Inflammatory macrophage (primary cell): ENCODE measurements at regions not wholly inside any gene's neighbourhood (a gene's known extent, or its start where the extent isn't known, plus 50 kb on each side); places are given as distances from the start of the nearest gene placed in this dataset.
"Not testable (repeated sequence)": the region's sequence is repeated elsewhere in the genome, so short reads cannot be mapped to it uniquely, and the experiment has no call there.

Experiments
- DNase-seq, 2 donors: peaks; one replicate each; pipeline ENCODE4 v3.0.0-alpha.2; 2020 to 2022

DNA sequence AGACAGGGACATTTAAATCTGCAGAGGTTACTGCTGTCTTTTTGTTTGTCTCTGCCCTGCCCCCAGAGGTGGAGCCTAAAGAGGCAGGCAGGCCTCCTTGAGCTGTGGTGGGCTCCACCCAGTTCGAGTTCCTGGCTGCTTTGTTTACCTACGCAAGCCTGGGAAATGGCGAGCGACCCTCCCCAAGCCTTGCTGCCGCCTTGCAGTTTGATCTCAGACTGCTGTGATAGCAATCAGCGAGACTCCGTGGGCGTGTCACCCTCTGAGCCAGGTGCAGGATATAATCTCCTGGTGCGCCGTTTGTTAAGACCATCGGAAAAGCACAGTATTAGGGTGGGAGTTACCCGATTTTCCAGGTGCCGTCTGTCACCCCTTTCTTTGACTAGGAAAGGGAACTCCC, 93.3 kb downstream of the ANKRD30BL start:
- DNase-seq = not testable (repeated sequence)

DNA sequence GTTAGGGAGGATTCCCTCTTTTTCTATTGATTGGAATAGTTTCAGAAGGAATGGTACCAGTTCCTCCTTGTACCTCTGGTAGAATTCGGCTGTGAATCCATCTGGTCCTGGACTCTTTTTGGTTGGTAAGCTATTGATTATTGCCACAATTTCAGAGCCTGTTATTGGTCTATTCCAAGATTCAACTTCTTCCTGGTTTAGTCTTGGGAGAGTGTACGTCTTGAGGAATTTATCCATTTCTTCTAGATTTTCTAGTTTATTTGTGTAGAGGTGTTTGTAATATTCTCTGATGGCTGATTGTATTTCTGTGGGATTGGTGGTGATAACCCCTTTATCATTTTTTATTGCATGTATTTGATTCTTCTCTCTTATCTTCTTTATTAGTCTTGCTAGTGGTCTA, 96.4 kb downstream of the ANKRD30BL start:
- not testable (repeated sequence) for DNase-seq

DNA sequence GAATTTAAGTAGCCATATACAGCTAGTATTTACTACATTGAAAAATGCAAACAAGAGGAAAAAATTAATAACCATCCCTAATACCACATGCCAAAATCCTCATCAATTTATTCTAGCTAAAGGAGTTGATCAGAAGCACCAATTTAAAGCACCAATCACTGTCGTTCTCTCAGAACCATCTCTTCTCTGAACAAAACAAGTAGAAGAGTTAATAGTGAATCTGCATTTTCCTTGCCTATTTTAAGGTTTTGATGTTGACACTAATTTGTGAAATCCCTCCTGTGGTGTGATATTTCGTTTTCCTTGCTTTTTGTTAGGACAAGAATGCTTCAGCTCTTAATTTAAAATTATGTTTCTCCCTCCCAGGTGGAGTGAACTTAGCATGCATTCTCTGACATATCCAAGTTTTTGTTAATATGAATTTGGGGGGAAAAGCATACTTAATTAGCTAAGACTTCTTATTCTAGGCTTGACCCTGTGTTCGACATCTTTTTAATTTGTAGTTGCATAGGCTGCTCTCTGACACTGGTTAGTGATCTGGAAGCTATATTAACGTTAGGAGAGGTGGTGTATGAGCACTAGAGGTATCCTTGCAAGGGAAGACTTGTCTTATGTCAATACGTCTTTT, 122.0 kb downstream of the ANKRD30BL start:
- DNase-seq = not testable (repeated sequence)

DNA sequence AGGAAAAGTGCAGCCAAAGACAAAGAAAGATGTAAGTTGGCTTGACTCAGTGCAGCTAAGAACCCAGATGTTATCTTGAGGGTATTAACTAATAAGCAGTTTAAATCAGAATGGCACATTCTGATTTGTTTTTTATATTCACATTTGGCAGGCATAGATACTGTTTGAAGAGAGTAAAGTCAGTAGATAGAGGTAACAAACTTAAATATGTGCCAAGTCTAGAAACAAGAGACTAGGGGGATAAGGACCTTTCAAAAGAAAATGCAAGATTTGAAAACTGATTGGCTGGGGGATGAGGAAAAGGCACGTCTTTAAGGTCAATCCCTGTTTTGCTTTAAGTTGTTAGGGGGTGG, 122.9 kb downstream of the ANKRD30BL start:
- not testable (repeated sequence) for DNase-seq

DNA sequence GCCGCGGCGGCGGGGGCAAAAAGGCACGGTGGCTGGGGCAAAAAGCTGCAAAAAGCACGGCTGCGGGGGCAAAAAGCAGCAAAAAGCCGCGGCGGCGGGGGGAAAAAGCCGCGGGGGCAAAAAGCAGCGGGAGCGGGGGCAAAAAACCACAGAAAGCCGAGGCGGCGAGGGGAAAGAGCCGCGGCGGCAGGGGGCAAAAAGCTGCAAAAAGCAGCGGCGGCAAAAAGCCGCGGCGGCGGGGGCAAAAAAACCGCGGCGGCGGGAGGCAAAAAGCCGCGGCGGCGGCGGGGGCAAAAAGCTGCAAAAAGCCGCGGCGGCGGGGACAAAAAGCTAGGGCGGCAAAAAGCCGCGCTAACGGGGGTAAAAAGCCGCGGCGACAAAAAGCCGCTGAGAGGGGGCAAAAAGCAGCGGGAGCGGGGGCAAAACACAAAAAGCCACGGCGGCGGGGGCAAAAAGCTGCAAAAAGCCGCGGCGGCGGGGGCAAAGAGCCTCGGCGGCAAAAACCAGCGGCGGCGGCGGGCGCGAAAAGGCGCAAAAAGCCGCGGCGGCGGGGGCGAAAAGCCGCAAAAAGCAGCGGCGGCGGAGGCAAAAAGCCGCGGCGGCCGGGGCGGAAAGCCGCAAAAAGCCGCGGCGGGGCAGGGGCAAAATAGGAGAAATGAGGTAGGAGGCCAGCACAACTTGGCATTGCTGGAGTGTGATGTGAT, 123.4 kb downstream of the ANKRD30BL start:
- DNase-seq = no peak

DNA sequence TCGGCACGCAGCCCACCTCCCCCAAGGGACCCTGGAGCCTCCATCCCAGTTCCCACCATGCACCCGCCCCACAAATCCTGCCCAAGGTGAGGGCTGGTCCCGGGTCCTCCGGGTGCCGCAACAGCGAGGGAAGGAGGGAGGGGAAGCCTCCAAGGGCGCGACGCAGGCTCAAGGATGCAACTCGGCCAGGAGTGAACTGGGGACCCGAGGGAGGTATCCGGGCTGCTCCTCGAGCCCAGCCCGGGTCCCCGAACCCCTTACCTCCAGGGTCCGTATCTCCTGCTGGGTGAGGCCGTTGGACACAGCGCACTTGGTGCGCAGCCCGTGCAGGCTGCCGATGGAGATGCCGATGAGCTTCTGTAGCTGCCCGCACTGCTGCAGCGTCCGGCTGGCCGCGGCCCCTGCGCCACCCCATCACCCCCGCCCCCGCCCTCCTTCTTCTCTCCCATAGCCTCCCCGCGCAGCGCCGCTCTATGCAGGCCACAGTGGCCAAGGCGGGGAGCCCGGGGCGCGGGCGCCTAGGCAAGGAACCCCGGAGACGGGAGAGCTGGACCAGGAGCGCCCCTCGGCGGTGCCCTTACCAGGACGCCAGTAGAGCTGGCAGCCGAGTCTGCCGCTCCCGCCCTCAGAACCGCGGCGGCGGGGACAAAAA, 124.1 kb downstream of the ANKRD30BL start:
- no peak for DNase-seq

DNA sequence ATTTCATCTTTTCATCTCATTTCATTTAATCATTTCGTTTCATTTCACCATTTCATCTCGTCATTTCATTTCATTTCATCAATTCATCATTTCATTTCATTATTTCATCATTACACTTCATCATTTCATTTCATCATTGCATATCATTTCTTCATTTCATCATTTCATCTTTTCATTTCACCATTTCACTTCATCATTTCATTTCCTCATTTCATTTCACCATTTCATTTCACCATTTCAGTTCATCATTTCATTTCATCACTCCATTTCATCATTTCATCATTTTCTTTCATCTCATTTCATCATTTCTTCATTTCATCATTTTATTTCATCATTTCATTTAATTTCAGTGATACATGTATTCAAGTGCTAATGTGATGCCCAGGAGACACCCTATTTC, 127.1 kb downstream of the ANKRD30BL start:
- no peak for DNase-seq

DNA sequence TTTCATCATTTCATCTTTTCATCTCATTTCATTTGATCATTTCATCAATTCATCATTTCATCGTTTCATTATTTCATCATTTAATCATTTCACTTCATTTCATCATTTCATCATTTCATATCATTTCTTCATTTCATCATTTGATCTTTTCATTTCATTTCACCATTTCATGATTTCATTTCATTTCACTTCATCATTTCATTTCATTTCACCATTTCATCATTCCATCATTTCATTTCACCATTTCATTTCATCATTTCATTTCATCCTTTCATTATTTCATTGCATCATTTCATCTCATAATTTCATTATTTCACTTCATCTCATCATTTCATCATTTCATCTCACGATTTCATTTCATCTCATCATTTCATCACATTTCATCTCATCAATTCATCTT, 127.8 kb downstream of the ANKRD30BL start:
- DNase-seq = no peak

DNA sequence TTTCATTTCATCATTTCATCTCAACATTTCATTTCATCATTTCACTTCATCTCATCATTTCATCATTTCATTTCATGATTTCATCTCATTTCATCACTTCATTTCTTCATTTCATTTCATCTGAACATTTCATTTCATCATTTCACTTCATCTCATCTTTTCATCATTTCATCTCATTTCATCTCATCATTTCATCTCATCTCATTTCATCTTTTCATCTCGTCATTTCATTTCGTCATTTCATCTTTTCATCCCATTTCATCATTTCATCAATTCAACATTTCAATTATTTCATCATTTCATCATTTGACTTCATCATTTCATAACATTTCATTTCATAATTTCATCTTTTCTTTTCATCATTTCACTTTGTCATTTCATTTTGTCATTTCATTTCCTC, 128.4 kb downstream of the ANKRD30BL start:
- DNase-seq = no peak

DNA sequence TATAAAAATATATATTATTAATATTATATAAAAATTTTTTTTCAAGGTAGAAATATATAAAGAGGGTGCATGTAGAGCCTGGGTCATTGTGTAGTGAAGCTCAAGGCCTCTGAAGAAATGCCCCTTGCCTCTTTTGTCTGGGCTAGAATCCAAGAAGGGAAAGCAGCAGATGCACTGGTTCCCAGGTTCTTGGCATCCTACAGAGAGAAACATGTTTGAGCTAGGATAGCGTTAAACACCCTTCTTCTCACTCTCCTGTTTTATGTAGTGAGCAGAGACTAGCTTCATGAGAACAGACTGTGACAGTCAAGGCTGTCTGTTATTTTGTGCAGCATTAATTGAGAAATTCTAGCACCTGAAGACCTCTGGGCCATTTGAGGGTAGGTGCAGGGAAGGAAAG, 149.7 kb downstream of the ANKRD30BL start:
- DNase-seq = not testable (repeated sequence)

DNA sequence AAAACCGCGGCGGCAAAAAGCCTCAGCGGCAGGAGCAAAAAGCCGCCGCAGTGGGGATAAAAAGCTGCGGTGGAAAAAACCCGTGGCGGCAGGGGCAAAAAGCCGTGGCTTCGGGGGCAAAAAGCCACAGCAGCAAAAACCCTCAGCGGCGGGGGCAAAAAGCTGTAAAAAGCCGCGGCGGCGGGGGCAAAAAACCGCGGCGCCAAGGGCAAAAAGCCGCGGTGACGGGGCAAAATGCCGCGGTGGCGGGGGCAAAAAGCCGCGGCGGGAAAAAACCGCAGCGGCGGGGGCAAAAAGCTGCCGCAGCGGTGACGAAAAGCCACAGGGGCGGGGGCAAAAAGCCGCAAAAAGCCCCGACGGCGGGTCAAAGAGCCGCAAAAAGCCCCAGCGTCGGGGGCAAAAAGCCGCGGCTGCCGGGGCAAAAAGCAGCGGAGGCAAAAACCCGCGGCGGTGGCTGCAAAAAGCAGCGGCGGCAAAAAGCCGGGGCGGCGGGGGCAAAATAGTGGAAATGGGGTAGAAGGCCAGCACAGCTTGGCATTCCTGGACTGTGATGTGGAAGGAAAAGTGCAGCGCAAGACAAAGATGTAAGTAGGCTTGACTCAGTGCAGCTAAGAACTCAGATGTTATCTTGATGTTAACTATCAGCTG, 151.8 kb downstream of the ANKRD30BL start:
- no peak for DNase-seq

DNA sequence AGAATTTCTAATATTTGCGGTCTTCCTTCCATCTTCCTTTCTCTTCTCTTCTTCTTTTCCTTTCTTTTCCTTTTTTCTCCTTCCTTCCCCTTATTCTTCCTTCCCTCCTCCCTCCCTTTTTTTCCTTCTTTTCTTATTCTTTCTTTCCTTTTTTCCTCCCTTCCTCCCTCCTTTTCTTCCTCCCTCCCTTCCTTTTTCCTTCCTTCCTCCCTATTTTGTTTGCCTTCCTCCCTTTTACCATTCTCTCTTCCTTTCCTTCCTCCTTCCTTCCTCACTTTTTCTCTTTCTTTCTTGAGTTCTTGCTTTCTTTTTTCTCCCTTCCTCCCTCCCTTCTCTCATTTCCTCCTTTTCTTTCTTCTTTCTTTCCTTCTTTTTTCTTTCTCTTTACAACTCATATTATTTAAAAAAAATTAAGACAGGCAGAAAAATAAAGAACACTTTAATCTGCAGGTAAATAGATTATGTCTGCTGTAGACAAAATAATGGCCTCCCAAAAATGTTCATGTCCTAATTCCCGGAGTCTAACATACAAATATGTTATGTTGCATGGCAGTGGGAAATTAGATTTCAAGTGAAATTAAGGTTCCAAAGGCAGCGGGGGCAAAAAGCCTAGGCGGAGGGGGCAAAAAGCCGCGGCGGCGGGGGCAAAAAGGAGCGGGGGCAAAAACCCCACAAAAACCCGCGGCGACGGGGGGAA, 152.4 kb downstream of the ANKRD30BL start:
- DNase-seq = no peak

DNA sequence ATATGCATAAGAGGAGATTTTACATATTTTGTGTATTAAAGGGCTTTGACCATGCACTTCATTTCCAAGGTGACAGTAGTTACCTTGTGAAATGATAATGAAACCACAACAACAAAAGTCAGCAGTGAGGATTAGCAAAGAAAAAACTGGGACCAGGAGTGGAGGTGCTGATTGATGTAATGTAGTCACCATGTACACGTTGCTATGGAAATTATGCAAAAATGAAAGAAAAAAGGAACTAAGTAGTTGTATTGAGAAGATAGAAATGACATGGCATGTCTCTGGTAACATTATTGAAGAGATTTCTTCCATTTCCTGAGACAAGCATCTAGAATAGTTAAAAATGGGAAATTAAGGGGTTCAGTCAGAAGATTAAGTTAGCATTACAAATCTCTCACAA, 171.0 kb downstream of the ANKRD30BL start:
- DNase-seq = not testable (repeated sequence)

DNA sequence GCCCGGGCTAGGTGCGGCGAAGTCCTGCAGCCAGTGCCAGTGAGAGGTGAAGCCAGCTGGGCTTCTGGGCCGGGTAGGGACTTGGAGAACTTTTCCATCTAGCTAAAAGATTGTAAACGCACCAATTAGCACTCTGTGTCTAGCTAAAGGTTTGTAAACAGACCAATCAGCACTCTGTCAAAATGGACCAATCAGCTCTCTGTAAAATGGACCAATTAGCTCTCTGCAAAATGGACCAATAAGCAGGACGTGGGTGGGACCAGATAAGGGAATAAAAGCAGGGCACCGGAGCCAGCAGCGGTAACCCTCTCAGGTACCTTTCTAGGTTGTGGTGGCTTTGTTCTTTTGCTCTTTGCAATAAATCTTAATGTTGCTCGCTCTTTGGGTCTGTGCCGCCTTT, 195.1 kb downstream of the ANKRD30BL start:
- DNase-seq = not testable (repeated sequence)

DNA sequence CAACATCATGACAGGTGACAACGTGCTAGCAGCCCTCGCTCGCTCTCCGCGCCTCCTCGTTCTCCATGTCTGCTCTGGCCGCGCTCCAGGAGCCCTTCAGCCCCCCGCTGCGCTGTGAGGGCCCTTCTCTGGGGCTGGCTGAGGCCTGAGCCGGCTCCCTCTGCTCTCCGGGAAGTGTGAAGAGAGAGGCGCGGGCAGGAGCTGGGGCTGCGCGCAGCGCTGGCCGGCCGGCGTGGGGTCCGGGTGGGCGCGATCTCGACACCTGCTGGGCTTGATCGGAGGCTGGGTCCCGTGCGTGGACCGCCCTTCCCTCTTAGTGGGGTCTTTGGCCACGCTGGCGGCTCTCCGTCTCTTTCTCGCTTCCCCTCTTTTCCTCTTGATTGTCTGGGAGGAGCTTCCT, 195.5 kb downstream of the ANKRD30BL start:
- no peak for DNase-seq

DNA sequence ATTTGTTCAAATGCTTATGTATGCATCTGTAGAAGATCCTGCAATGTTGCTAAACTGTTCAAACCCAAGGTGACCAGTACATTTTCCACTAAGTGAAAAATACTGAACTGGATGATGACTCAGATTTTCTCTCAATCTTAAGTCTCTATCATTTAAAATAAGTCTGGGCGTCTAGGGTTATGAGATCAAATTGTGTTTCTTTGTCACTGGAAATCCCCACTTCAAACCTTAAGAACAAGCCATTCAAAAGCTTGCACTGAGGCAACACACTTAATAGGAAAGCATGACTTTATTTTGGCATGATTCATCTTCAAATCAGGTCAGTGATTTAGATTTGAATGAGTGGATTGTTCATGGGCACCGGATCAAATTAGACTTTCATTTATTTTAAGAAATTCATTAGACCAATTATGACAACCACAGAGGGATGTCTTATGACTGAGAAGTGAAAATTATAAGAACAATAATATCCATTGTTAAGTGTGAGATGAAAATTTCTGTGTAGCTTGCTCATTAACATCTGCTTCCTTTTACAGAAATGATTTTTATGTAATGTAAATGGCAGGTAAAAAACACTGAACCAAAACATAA, 203.6 kb downstream of the ANKRD30BL start:
- DNase-seq = not testable (repeated sequence)

DNA sequence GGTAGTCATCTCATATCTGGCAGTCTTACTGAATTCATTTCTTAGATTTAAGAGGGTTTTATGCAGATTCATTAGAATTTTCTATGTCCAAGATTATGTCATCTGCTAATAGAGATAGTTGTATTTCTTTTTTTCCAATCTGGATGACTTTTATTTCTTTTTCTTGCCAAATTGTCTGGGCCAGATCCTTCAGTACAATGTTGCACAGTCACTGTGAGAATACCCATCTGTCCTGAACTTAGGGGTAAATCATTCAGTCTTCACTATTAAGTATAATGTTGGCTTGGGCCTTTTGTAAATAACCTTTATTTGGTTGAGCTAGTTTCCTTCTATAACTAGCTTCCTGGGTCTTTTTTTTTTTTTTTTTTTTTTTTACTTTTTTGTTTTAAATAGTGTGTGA, 213.1 kb downstream of the ANKRD30BL start:
- DNase-seq = not testable (repeated sequence)

DNA sequence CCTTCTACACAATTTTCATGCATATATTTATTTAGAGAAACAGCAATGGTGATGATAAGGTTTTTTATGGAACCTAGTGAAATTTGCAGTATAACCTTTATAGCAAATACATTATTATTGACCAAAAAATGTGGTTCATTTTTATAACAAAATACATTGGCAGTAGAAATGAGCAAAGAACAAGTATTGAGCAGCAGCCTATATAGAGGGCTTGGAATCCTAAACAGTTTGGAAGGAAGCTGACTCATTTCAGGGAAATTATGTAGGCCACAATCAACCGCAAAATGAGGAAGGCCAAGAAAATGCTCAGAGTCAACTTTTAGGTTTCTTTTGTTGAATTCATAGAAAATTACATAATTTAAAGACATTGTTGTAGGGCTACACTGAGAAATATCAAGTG, 238.5 kb downstream of the ANKRD30BL start:
- DNase-seq = peak in 1 of 2 donors; percentile 25

DNA sequence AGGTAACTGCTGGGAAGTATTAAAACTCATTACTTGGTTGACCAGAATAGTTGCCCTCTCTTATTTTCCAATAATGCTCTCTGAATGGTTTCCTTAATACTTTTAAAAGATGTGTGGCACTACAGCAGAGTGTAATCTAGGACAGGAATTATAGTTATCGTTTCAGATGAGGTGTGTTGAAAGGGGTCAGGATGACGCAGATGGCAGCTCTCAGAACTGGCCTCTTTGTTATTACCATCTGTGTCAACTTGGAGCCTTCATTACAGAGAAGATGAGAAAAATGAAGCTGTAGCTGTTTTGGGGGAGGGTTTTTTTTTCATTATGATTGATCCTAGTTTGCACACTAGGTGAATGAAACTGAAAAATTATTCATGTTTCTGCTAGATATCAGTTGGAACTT, 238.9 kb downstream of the ANKRD30BL start:
- DNase-seq = not testable (repeated sequence)
